Glomerular endothelial cell (primary cell): ENCODE measurements at regions not wholly inside any gene's neighbourhood (a gene's known extent, or its start where the extent isn't known, plus 50 kb on each side); places are given as distances from the start of the nearest gene placed in this dataset.
"Not testable (repeated sequence)": the region's sequence is repeated elsewhere in the genome, so short reads cannot be mapped to it uniquely, and the experiment has no call there.

Source experiments
- DNase-seq: peaks from one replicate; pipeline ENCODE4 v3.0.0-alpha.2; 2011; ENCODE audit warnings: low read depth, low spot score; ENCODE audit errors: extremely low read depth

GRCh38 chr15:31503758-31504461 is 177.3 kb downstream of the KLF13 start:
- DNase-seq: no peak

GRCh38 chr15:31504462-31504839 is 177.8 kb downstream of the KLF13 start:
- DNase-seq: no peak

- not testable (repeated sequence) for DNase-seq
These were observed 180.9 kb downstream of the KLF13 start for GRCh38 chr15:31507573-31507972.

- DNase-seq: no peak
These were observed 182.0 kb downstream of the KLF13 start for GRCh38 chr15:31508656-31509055.

- DNase-seq: no peak
These were observed 183.4 kb downstream of the KLF13 start for GRCh38 chr15:31510057-31510456.

- DNase-seq: no peak
These were observed 185.2 kb downstream of the KLF13 start for GRCh38 chr15:31511707-31512310.

- DNase-seq: no peak
These were observed 186.5 kb downstream of the KLF13 start for GRCh38 chr15:31513178-31513577.

- DNase-seq: no peak
These were observed 189.8 kb downstream of the KLF13 start for GRCh38 chr15:31516440-31516839.

GRCh38 chr15:31516874-31517273 is 190.2 kb downstream of the KLF13 start:
- DNase-seq: no peak

- no peak for DNase-seq
These were observed 191.1 kb downstream of the KLF13 start for GRCh38 chr15:31517711-31518110.

GRCh38 chr15:31522028-31522427 is 195.4 kb downstream of the KLF13 start:
- no peak for DNase-seq

GRCh38 chr15:31523027-31523654 is 196.5 kb downstream of the KLF13 start:
- DNase-seq: no peak

GRCh38 chr15:31523655-31524049 is 197.0 kb downstream of the KLF13 start:
- no peak for DNase-seq

- DNase-seq: no peak
These were observed 198.6 kb downstream of the KLF13 start for GRCh38 chr15:31525185-31525695.

GRCh38 chr15:31525988-31526665 is 199.5 kb downstream of the KLF13 start:
- DNase-seq: no peak

- no peak for DNase-seq
These were observed 200.5 kb downstream of the KLF13 start for GRCh38 chr15:31526916-31527690.

- DNase-seq: no peak
These were observed 202.2 kb downstream of the KLF13 start for GRCh38 chr15:31528846-31529245.

- no peak for DNase-seq
These were observed 211.3 kb downstream of the KLF13 start for GRCh38 chr15:31537770-31538592.

GRCh38 chr15:31540633-31541032 is 214.0 kb downstream of the KLF13 start:
- DNase-seq: no peak

GRCh38 chr15:31544361-31544760 is 217.7 kb downstream of the KLF13 start:
- DNase-seq: no peak
